ENCODE measurements at regions not wholly inside any gene's neighbourhood (a gene's known extent, or its start where the extent isn't known, plus 50 kb on each side); places are given as distances from the start of the nearest gene placed in this dataset.

- H3K27me3 Mint-ChIP-seq, result no peaks in the 10 kb centered on the region
- H3K4me3 Mint-ChIP-seq, result no peak overlapping the region
- H3K36me3 Mint-ChIP-seq (ENCODE audit: low read depth), result no peaks in the 10 kb centered on the region
- no peak overlapping the region for H3K27ac Mint-ChIP-seq
- no peaks in the 10 kb centered on the region for H3K9me3 Mint-ChIP-seq
- H3K4me1 Mint-ChIP-seq (ENCODE audit: low read depth), result no peaks in the 10 kb centered on the region
Observed at GRCh38 chr5:164818445-164818844, 1313.0 kb downstream of the MAT2B start.

- Mint-ChIP-seq H3K27me3 (no peaks in the 10 kb centered on the region), H3K36me3 (ENCODE audit: low read depth) (no peaks in the 10 kb centered on the region), H3K9me3 (no peaks in the 10 kb centered on the region), H3K27ac (no peak overlapping the region), H3K4me1 (ENCODE audit: low read depth) (no peaks in the 10 kb centered on the region), H3K4me3 (no peak overlapping the region)
Observed at GRCh38 chr5:164824671-164825070, 1319.3 kb downstream of the MAT2B start.

GRCh38 chr5:164832516-164832915, 1327.1 kb downstream of the MAT2B start:
- Mint-ChIP-seq H3K27ac (no peak overlapping the region), H3K4me3 (no peak overlapping the region), H3K27me3 (no peaks in the 10 kb centered on the region), H3K4me1 (ENCODE audit: low read depth) (no peaks in the 10 kb centered on the region), H3K36me3 (ENCODE audit: low read depth) (no peaks in the 10 kb centered on the region), H3K9me3 (no peaks in the 10 kb centered on the region)

- Mint-ChIP-seq H3K36me3 (ENCODE audit: low read depth) (no peaks in the 10 kb centered on the region), H3K9me3 (peaks cover 5% of the 10 kb centered on the region), H3K4me3 (no peak overlapping the region), H3K27me3 (no peaks in the 10 kb centered on the region), H3K27ac (no peak overlapping the region), H3K4me1 (ENCODE audit: low read depth) (no peaks in the 10 kb centered on the region)
Observed at GRCh38 chr5:164844348-164844747, 1338.9 kb downstream of the MAT2B start.

GRCh38 chr5:164860896-164861295, 1355.5 kb downstream of the MAT2B start:
- H3K27me3 Mint-ChIP-seq, result no peaks in the 10 kb centered on the region
- no peak overlapping the region for H3K27ac Mint-ChIP-seq
- no peak overlapping the region for H3K4me3 Mint-ChIP-seq
- H3K36me3 Mint-ChIP-seq (ENCODE audit: low read depth), result no peaks in the 10 kb centered on the region
- no peaks in the 10 kb centered on the region for H3K4me1 Mint-ChIP-seq (ENCODE audit: low read depth)
- peaks cover 10% of the 10 kb centered on the region for H3K9me3 Mint-ChIP-seq

- no peaks in the 10 kb centered on the region for H3K4me1 Mint-ChIP-seq (ENCODE audit: low read depth)
- no peak overlapping the region for H3K27ac Mint-ChIP-seq
- H3K4me3 Mint-ChIP-seq, result no peak overlapping the region
Observed at GRCh38 chr5:164861610-164862009, 1356.2 kb downstream of the MAT2B start.

GRCh38 chr5:164868761-164869160, 1363.3 kb downstream of the MAT2B start:
- no peaks in the 10 kb centered on the region for H3K4me1 Mint-ChIP-seq (ENCODE audit: low read depth)
- H3K36me3 Mint-ChIP-seq (ENCODE audit: low read depth), result no peaks in the 10 kb centered on the region
- no peaks in the 10 kb centered on the region for H3K27me3 Mint-ChIP-seq
- H3K27ac Mint-ChIP-seq, result no peak overlapping the region
- H3K9me3 Mint-ChIP-seq, result no peaks in the 10 kb centered on the region
- H3K4me3 Mint-ChIP-seq, result no peak overlapping the region

More at GRCh38 chr5:164861610-164862009, 1356.2 kb downstream of the MAT2B start:
- Mint-ChIP-seq H3K27me3 (no peaks in the 10 kb centered on the region), H3K36me3 (ENCODE audit: low read depth) (no peaks in the 10 kb centered on the region), H3K9me3 (peaks cover 10% of the 10 kb centered on the region)

- Mint-ChIP-seq H3K4me3 (no peak overlapping the region), H3K27me3 (no peaks in the 10 kb centered on the region), H3K4me1 (ENCODE audit: low read depth) (no peaks in the 10 kb centered on the region), H3K27ac (no peak overlapping the region), H3K36me3 (ENCODE audit: low read depth) (no peaks in the 10 kb centered on the region), H3K9me3 (peaks cover 4% of the 10 kb centered on the region)
Observed at GRCh38 chr5:164869325-164869724, 1363.9 kb downstream of the MAT2B start.

GRCh38 chr5:164876793-164877192, 1371.4 kb downstream of the MAT2B start:
- Mint-ChIP-seq H3K4me3 (no peak overlapping the region), H3K27me3 (no peaks in the 10 kb centered on the region), H3K9me3 (peaks cover 11% of the 10 kb centered on the region), H3K36me3 (ENCODE audit: low read depth) (no peaks in the 10 kb centered on the region), H3K4me1 (ENCODE audit: low read depth) (no peaks in the 10 kb centered on the region), H3K27ac (no peak overlapping the region)

- peaks cover 6% of the 10 kb centered on the region for H3K9me3 Mint-ChIP-seq
- no peak overlapping the region for H3K27ac Mint-ChIP-seq
- no peaks in the 10 kb centered on the region for H3K27me3 Mint-ChIP-seq
- H3K4me1 Mint-ChIP-seq (ENCODE audit: low read depth), result no peaks in the 10 kb centered on the region
- no peak overlapping the region for H3K4me3 Mint-ChIP-seq
- H3K36me3 Mint-ChIP-seq (ENCODE audit: low read depth), result no peaks in the 10 kb centered on the region
Observed at GRCh38 chr5:164881442-164881841, 1376.0 kb downstream of the MAT2B start.

- Mint-ChIP-seq H3K27ac (no peak overlapping the region), H3K36me3 (ENCODE audit: low read depth) (no peaks in the 10 kb centered on the region), H3K27me3 (no peaks in the 10 kb centered on the region), H3K9me3 (peaks cover 8% of the 10 kb centered on the region), H3K4me1 (ENCODE audit: low read depth) (no peaks in the 10 kb centered on the region), H3K4me3 (no peak overlapping the region)
Observed at GRCh38 chr5:164885179-164885578, 1379.8 kb downstream of the MAT2B start.

- no peaks in the 10 kb centered on the region for H3K36me3 Mint-ChIP-seq (ENCODE audit: low read depth)
- H3K9me3 Mint-ChIP-seq, result peaks cover 12% of the 10 kb centered on the region
- no peak overlapping the region for H3K27ac Mint-ChIP-seq
- H3K27me3 Mint-ChIP-seq, result no peaks in the 10 kb centered on the region
- H3K4me3 Mint-ChIP-seq, result no peak overlapping the region
- H3K4me1 Mint-ChIP-seq (ENCODE audit: low read depth), result no peaks in the 10 kb centered on the region
Observed at GRCh38 chr5:164893071-164893470, 1387.7 kb downstream of the MAT2B start.

GRCh38 chr5:164898705-164899104, 1393.3 kb downstream of the MAT2B start:
- Mint-ChIP-seq H3K36me3 (ENCODE audit: low read depth) (no peaks in the 10 kb centered on the region), H3K27ac (no peak overlapping the region), H3K27me3 (no peaks in the 10 kb centered on the region), H3K4me3 (no peak overlapping the region), H3K4me1 (ENCODE audit: low read depth) (no peaks in the 10 kb centered on the region), H3K9me3 (peaks cover 21% of the 10 kb centered on the region)

GRCh38 chr5:164909673-164910072, 1404.3 kb downstream of the MAT2B start:
- peaks cover 3% of the 10 kb centered on the region for H3K9me3 Mint-ChIP-seq
- no peak overlapping the region for H3K4me3 Mint-ChIP-seq
- no peaks in the 10 kb centered on the region for H3K27me3 Mint-ChIP-seq
- H3K36me3 Mint-ChIP-seq (ENCODE audit: low read depth), result no peaks in the 10 kb centered on the region
- no peaks in the 10 kb centered on the region for H3K4me1 Mint-ChIP-seq (ENCODE audit: low read depth)
- no peak overlapping the region for H3K27ac Mint-ChIP-seq

GRCh38 chr5:164921722-164922121, 1416.3 kb downstream of the MAT2B start:
- no peaks in the 10 kb centered on the region for H3K36me3 Mint-ChIP-seq (ENCODE audit: low read depth)
- H3K27ac Mint-ChIP-seq, result no peak overlapping the region
- H3K4me3 Mint-ChIP-seq, result no peak overlapping the region
- no peaks in the 10 kb centered on the region for H3K4me1 Mint-ChIP-seq (ENCODE audit: low read depth)
- no peaks in the 10 kb centered on the region for H3K27me3 Mint-ChIP-seq
- H3K9me3 Mint-ChIP-seq, result peaks cover 13% of the 10 kb centered on the region

GRCh38 chr5:164934039-164934438, 1428.6 kb downstream of the MAT2B start:
- H3K36me3 Mint-ChIP-seq (ENCODE audit: low read depth), result no peaks in the 10 kb centered on the region
- no peaks in the 10 kb centered on the region for H3K27me3 Mint-ChIP-seq
- H3K27ac Mint-ChIP-seq, result no peak overlapping the region
- no peak overlapping the region for H3K4me3 Mint-ChIP-seq
- H3K4me1 Mint-ChIP-seq (ENCODE audit: low read depth), result no peaks in the 10 kb centered on the region
- peaks cover 22% of the 10 kb centered on the region for H3K9me3 Mint-ChIP-seq
